ENCODE measurements at regions not wholly inside any gene's neighbourhood (a gene's known extent, or its start where the extent isn't known, plus 50 kb on each side); places are given as distances from the start of the nearest gene placed in this dataset.

- Histone ChIP-seq H3K4me3 (replicated peaks in 1 of 2; ENCODE audit: low read depth in 1 of 2, low read length in 2 of 2) (no peak overlapping the region), H3K4me2 (ENCODE audit: low read length) (no peak overlapping the region), H3K9me2 (ENCODE audit: insufficient read depth) (no peaks in the 10 kb centered on the region), H3K79me2 (ENCODE audit: insufficient read depth, low read length) (no peaks in the 10 kb centered on the region), H3K9ac (ENCODE audit: low read length) (no peak overlapping the region), H2AFZ (ENCODE audit: low read depth, low read length, poor library complexity, severe bottlenecking) (no peak overlapping the region), H4K20me1 (ENCODE audit: insufficient read depth) (no peaks in the 10 kb centered on the region), H3K36me3 (ENCODE audit: control insufficient read depth in 1 of 2, insufficient read depth in 2 of 2, low read length in 2 of 2) (no peaks in the 10 kb centered on the region), H3K4me1 (ENCODE audit: control insufficient read depth in 1 of 2, insufficient read depth in 2 of 2, low read length in 2 of 2) (no peaks in the 10 kb centered on the region), H3K27me3 (ENCODE audit: insufficient read depth, low read length) (peaks cover 15% of the 10 kb centered on the region; the same call in 1 of the 2 replicates), H3K9me3 (ENCODE audit: control insufficient read depth in 1 of 2, insufficient read depth in 1 of 2, low read depth in 1 of 2, low read length in 2 of 2) (no peaks in the 10 kb centered on the region; a peak in 1 of 4 replicates), H3K27ac (ENCODE audit: low read depth, low read length) (no peak overlapping the region)
- no peak for TF ChIP-seq ZNF274 (IDR thresholded peaks at IDR 0.05; ENCODE audit: low read depth, low read length)
- TF ChIP-seq POLR2A (IDR thresholded peaks at IDR 0.05; ENCODE audit: borderline replicate concordance, extremely low read depth, insufficient read depth, insufficient read length) = no peak
- BruUV-seq (replicated peaks) = no TSS peak
- no peak for DNase-seq (ENCODE audit: low read depth, low spot score)
- ChIA-PET POLR2A (no interaction called here), RAD21 (ENCODE audit: low non-redundant PET in 1 of 2, low total read pairs in 2 of 2, uncharacterized antibody in 2 of 2, unreplicated experiment in 2 of 2) (no interaction called here), CTCF (no interaction called here)
- ATAC-seq = no peak
- intact Hi-C loops (cut with micrococcal nuclease) = no loop called here
Measured at GRCh38 chr16:8459085-8459733, 131.1 kb downstream of the TMEM114 start.

GRCh38 chr16:8458481-8459046 lies 131.7 kb downstream of the TMEM114 start:
- Histone ChIP-seq H3K4me1 (ENCODE audit: control insufficient read depth in 1 of 2, insufficient read depth in 2 of 2, low read length in 2 of 2) (no peaks in the 10 kb centered on the region), H3K27me3 (ENCODE audit: insufficient read depth, low read length) (peaks cover 15% of the 10 kb centered on the region; the same call in 1 of the 2 replicates), H3K79me2 (ENCODE audit: insufficient read depth, low read length) (no peaks in the 10 kb centered on the region), H3K4me3 (replicated peaks in 1 of 2; ENCODE audit: low read depth in 1 of 2, low read length in 2 of 2) (no peak overlapping the region), H2AFZ (ENCODE audit: low read depth, low read length, poor library complexity, severe bottlenecking) (no peak overlapping the region), H3K27ac (ENCODE audit: low read depth, low read length) (no peak overlapping the region), H3K9ac (ENCODE audit: low read length) (no peak overlapping the region), H3K36me3 (ENCODE audit: control insufficient read depth in 1 of 2, insufficient read depth in 2 of 2, low read length in 2 of 2) (no peaks in the 10 kb centered on the region), H3K9me3 (ENCODE audit: control insufficient read depth in 1 of 2, insufficient read depth in 1 of 2, low read depth in 1 of 2, low read length in 2 of 2) (no peaks in the 10 kb centered on the region; a peak in 1 of 4 replicates), H3K4me2 (ENCODE audit: low read length) (no peak overlapping the region), H3K9me2 (ENCODE audit: insufficient read depth) (no peaks in the 10 kb centered on the region), H4K20me1 (ENCODE audit: insufficient read depth) (no peaks in the 10 kb centered on the region)
- intact Hi-C loops (cut with micrococcal nuclease) = no loop called here
- ATAC-seq (no peak), DNase-seq (ENCODE audit: low read depth, low spot score) (no peak)
- ChIA-PET CTCF (no interaction called here), POLR2A (no interaction called here), RAD21 (ENCODE audit: low non-redundant PET in 1 of 2, low total read pairs in 2 of 2, uncharacterized antibody in 2 of 2, unreplicated experiment in 2 of 2) (no interaction called here)
- BruUV-seq (replicated peaks) = no TSS peak
- TF ChIP-seq CTCF (IDR thresholded peaks at IDR 0.05 in 2 of 3, conservative IDR thresholded peaks at IDR 0.05 in 1 of 3; ENCODE audit: borderline replicate concordance in 1 of 3, insufficient read depth in 1 of 3, low read depth in 2 of 3, low read length in 2 of 3) (no peak), CEBPB (IDR thresholded peaks at IDR 0.05; ENCODE audit: low read depth) (no peak), EZH2phosphoT487 (IDR thresholded peaks at IDR 0.05; ENCODE audit: borderline replicate concordance) (no peak), JUND (IDR thresholded peaks at IDR 0.05) (no peak), REST (IDR thresholded peaks at IDR 0.05; ENCODE audit: low read depth) (no peak), EZH2 (IDR thresholded peaks at IDR 0.05) (no peak), POLR2AphosphoS5 (IDR thresholded peaks at IDR 0.05; ENCODE audit: low read depth, low read length) (no peak), ZNF274 (IDR thresholded peaks at IDR 0.05; ENCODE audit: low read depth, low read length) (no peak), POLR2A (IDR thresholded peaks at IDR 0.05; ENCODE audit: borderline replicate concordance, extremely low read depth, insufficient read depth, insufficient read length) (no peak), SP1 (IDR thresholded peaks at IDR 0.05; ENCODE audit: low read depth) (no peak), ZFX (IDR thresholded peaks at IDR 0.05) (no peak), TCF7L2 (IDR thresholded peaks at IDR 0.05; ENCODE audit: borderline replicate concordance, extremely low read depth, insufficient read depth, insufficient read length) (no peak), ATF3 (IDR thresholded peaks at IDR 0.05) (no peak), YY1 (IDR thresholded peaks at IDR 0.05; ENCODE audit: extremely low read depth, insufficient replicate concordance, low read depth, low read length) (no peak)

All from HCT116 (cell line).